ENCODE measurements at regions not wholly inside any gene's neighbourhood (a gene's known extent, or its start where the extent isn't known, plus 50 kb on each side); places are given as distances from the start of the nearest gene placed in this dataset.

DNA sequence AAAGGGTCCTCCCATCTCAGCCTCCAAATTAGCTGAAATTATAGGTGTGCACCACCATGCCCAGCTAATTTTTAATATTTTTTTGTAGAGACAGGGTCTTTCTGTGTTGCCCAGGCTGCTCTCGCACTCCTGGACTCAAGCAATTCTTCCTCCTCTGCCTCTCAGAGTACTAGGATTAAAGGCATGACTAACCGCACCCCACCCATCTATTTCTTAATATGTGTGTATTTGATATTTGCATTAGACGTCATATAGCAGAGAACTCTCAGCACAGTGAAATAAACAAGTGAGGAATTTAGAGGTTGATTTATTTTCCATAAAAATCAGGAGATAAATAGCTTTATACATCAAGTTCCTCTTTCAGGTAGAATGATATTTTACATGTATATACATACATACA lies 213.5 kb downstream of the FSIP2 start:
- in situ Hi-C loops (cut with HindIII; ENCODE audit: low sequenced_read_pairs), result no loop called here
- no peak for DNase-seq (ENCODE audit: low read depth, low spot score)
- no peak for TF ChIP-seq CTCF (IDR thresholded peaks at IDR 0.05; ENCODE audit: low read depth, low read length)
- H3K4me3 ChIP-seq (ENCODE audit: low read depth, low read length), result no peak overlapping the region

GRCh38 chr2:185954389-185954788 lies 215.8 kb downstream of the FSIP2 start:
- in situ Hi-C loops (cut with HindIII; ENCODE audit: low sequenced_read_pairs), result no loop called here
- no peak overlapping the region for H3K4me3 ChIP-seq (ENCODE audit: low read depth, low read length)
- DNase-seq (ENCODE audit: low read depth, low spot score), result no peak
- TF ChIP-seq CTCF (IDR thresholded peaks at IDR 0.05; ENCODE audit: low read depth, low read length), result no peak

DNA sequence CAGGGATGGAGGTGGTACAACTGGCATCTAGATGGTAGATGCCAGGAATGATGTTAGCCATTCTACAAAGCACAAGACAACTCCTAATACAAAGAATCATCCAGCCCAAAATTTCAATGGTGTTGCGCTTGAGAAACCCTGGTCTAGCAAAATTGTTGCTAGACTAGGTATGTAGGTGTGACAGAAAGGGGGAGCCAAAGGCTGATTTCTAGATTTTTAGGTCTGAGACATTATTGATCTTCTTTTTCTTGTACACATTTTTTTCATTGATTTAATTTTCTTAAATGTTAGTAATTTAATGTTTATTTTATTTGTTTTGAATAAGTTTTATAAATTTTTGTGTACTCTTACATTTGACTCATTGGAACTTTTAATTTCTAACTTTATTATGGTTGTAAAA lies 216.4 kb downstream of the FSIP2 start:
- no peak overlapping the region for H3K4me3 ChIP-seq (ENCODE audit: low read depth, low read length)
- DNase-seq (ENCODE audit: low read depth, low spot score), result no peak
- in situ Hi-C loops (cut with HindIII; ENCODE audit: low sequenced_read_pairs), result no loop called here
- TF ChIP-seq CTCF (IDR thresholded peaks at IDR 0.05; ENCODE audit: low read depth, low read length), result no peak

GRCh38 chr2:185967335-185967734 lies 228.7 kb downstream of the FSIP2 start:
- in situ Hi-C loops (cut with HindIII; ENCODE audit: low sequenced_read_pairs), result no loop called here

GRCh38 chr2:185970148-185970852 lies 231.7 kb downstream of the FSIP2 start:
- TF ChIP-seq CTCF (IDR thresholded peaks at IDR 0.05; ENCODE audit: low read depth, low read length), result no peak
- DNase-seq (ENCODE audit: low read depth, low spot score), result peak; percentile 17
- in situ Hi-C loops (cut with HindIII; ENCODE audit: low sequenced_read_pairs), result no loop called here
- no peak overlapping the region for H3K4me3 ChIP-seq (ENCODE audit: low read depth, low read length)

More at GRCh38 chr2:185967335-185967734, 228.7 kb downstream of the FSIP2 start:
- no peak for DNase-seq (ENCODE audit: low read depth, low spot score)
- no peak for TF ChIP-seq CTCF (IDR thresholded peaks at IDR 0.05; ENCODE audit: low read depth, low read length)
- H3K4me3 ChIP-seq (ENCODE audit: low read depth, low read length), result no peak overlapping the region

DNA sequence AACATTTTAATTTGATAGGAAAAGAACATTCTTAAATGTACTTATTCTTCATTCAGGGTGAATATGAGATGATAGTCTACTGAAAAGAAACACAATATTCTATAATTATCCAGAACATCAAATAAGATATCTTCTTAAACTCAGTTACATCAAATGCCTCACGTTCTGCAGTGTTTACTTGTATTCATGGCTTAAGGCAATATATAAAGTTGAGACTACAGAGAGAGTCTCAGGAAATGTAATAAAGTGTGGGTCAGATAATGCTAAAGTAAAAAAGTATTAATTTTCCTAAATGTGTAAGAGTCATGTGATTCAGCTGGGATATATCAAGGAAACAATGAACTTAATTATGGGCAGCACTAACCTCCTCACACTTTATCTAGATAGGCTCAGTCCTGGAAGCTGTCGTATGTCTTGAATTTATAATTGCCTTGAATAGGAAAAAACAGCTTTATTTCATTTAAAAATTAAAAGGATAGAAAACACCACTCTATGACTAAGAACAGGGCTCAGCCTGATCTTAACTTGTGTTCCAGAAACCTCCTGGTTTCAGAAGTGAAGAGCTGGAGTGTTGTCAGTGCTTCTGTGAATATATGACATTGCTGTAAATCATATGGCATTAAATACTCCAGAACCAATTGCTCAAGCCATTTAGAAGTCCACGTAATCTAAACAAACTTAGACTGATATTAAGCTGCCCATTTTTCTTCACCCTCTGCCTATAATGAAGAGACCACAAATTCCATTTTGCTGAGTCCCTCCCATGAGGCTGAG lies 240.2 kb downstream of the FSIP2 start:
- in situ Hi-C loops (cut with HindIII; ENCODE audit: low sequenced_read_pairs), result no loop called here
- no peak overlapping the region for H3K4me3 ChIP-seq (ENCODE audit: low read depth, low read length)
- no peak for TF ChIP-seq CTCF (IDR thresholded peaks at IDR 0.05; ENCODE audit: low read depth, low read length)
- peak; percentile 43 for DNase-seq (ENCODE audit: low read depth, low spot score)
